GM21786 (cell line): ENCODE measurements at regions not wholly inside any gene's neighbourhood (a gene's known extent, or its start where the extent isn't known, plus 50 kb on each side); places are given as distances from the start of the nearest gene placed in this dataset.

Source experiments
- ATAC-seq: cut with Tn5 transposase; IDR thresholded peaks from one replicate; pipeline ENCODE4 v1.9.1; 2021; ENCODE audit not compliant: unreplicated experiment

- ATAC-seq: no peak
These were observed 183.5 kb upstream of the AFDN start for GRCh38 chr6:167643223-167643622.

GRCh38 chr6:167643716-167644115 lies 183.0 kb upstream of the AFDN start:
- ATAC-seq: no peak

DNA sequence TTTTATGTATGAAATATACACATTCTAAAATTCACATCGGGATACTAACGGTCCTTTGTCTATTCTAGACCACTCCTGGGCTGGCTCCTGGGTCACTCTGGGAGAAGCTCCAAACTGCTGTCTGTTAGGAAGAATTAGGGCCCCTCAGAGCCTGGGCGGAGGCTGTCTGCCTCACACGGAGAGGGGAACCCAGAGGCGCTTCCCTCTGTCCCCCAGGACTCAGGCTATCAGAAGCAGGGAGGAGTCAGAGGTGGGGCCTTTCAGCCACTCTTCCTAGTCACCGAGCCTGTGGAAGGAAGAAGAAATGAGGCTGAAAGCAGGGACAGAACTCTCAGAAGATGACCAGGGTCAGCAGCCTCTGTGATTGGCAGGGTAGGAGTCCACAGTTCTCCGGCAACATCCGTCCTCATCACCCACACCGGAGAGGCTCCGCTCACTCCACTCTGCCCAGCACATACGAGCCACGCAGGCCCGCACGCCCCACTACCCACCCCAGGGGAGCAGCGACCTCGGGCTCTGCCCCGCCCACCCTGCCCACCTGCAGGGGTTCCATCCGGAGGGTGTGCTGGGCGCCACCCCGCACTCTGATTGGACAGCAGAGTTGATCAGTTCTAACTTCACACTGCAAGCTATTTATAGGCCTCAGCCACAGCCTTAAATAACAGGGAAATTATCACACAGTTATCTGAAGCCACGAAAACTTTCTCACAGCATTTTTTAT lies 182.1 kb upstream of the AFDN start:
- ATAC-seq: no peak

GRCh38 chr6:167645368-167645767 lies 181.3 kb upstream of the AFDN start:
- no peak for ATAC-seq

DNA sequence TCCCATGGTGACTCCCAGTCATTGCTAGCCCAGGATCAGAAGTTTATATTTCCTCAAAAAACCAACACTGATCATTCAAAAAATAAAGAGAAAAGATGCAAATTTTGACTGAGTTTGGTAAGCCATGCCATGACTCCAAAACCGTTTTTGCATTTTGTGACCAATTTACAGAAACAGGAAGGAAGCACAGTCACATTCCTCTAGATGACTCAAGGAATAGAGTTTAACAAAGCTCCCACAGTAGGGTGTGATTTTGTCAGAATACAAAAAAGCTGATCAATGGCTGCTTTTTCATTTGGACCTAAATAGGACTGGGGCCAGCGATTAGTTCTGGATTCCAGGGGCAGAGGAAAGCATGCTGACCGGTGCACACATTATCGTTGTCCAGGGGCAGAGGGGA lies 179.4 kb upstream of the AFDN start:
- no peak for ATAC-seq

- ATAC-seq: no peak
These were observed 178.8 kb upstream of the AFDN start for GRCh38 chr6:167647737-167648470.

DNA sequence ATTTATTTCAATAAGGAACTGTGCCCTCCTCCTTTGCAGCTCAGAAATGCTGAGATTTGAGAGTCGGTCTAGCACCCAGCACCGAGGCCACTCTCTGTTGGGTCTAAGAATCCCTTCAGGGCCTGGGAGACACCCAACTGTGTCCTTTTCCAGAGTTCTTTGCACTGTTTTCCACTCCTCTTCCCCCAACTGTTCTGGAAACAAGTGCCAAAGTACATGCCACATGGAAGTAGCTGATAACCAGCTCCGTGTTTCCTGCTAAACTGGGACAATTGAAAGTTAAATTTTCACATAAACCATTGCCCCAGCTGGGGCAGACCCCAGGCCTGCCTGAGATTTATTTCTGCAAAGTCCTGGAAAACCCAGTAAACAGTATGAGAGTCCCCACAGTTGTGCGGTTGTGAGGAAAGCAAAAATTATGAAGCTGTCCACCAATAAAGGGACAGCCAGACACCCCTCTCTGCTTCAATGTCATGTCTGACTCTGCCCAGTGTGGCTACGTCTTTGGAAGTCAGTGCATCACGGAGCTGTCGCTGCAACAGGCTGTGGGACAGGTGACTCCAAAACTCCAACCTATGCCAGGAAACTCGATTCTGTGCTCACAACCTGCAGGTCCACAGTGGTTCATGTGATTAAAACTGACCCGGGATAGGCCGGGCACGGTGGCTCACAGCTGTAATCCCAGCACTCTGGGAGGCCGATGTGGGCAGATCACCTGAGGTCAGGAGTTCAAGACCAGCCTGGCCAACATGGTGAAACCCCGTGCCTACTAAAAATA lies 178.0 kb upstream of the AFDN start:
- ATAC-seq: no peak

- ATAC-seq: no peak
These were observed 177.2 kb upstream of the AFDN start for GRCh38 chr6:167649476-167649875.

DNA sequence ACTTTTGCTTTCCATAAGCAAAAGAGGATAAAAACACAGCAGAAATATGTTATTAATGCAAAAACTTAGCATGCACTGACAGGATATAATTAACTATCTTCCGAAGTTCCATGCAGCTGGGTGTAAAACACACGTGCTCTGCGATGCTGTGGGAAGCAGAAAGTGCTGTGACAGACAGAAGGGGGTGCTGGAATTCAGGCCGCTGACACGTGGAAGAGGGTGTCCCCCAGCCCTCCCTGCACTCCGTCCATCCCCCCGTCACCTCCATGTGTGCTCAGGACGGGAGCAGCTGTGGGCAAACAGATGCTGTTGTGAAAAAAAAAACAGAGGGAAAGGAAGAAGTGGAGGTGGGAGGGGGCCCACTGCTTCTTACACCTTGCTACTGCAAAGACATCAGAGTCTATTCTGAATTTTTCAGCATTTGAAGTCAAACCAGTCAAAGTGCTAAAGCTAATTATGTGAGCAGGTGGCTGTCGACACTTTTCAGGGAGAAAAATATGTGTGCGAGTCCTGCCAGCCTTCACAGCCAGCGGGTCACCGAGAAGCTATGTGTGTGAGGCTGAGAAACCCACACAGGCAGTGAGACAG lies 175.9 kb upstream of the AFDN start:
- ATAC-seq: no peak

DNA sequence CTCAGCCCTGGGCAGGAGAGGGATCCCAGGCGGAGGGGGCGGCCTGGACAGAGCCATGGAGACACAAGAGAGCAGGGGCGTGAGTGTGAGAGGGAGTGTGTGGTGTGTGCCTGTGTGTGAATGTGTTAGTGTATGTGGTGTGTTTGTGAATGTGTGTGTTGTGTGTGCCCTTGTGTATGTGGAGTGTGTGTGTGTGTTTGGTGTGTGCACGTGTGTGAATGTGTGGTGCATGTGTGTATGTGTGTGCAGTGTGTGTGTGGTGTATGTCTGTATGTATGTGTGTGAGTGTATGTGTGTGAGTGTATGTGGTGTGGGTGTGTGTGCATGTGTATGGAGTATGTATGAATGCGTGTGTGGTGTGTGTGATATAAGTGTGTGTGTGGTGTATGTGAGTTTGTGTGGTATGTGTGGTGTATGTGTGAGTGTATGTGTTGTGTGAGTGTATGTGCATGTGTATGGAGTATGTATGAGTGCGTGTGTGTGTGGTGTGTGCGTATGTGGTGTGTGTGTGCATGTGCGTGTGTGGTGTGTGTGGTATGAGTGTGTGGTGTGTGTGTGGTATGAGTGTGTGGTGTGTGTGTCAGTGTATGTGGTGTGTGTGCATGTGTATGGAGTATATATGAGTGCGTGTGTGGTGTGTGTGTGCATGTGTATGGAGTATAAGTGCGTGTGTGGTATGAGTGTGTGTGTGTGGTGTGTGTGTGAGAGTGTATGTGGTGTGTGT lies 175.2 kb upstream of the AFDN start:
- no peak for ATAC-seq

DNA sequence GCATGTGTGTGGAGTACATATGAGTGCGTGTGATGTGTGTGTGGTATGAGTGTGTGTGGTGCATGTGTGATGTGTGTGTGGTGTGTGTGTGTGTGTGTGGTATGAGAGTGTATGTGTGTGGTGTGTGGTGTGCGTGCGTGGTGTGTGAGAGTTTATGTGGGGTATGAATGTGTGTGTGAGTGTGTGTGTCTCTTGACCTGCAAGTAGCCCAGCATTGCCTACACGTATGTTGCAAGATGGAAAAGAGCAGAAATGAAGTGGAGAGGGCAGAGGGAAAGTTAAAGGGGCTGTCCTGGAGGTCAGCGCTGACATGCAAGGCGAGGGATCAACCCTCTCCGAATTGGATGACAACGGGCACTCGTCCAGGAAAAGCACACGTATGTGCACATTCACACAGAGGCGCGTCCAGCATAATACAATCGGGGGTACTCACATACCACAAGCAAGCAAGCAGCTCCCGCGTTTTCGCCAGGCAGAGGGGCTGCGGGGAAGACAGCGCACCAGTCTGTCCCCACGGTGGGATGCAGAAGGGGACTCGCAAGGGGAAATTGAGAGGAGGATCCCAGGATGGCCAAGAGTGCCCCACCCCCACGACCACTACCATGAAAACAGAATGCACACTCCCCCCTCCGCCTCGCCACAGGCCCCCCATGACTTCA lies 174.5 kb upstream of the AFDN start:
- ATAC-seq: no peak

DNA sequence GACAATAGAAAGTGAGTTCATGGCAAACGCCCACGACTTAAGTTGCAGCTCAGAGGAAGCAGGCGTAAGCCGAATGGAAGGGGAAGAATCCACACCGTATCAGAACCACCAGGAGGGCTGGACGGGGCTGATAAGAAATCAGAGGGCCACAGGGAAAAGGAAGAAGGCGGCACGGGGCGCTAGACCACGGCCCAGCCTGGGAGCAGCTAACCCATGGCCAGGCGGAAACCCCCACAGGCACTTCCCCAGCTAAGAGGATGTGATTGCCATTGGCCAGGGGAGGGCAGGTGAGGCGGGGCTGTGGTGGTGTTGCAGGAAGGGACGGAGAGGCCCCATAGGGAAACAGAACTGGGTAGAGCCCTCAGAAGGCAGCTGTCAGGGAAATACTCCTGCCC lies 174.0 kb upstream of the AFDN start:
- ATAC-seq: no peak

GRCh38 chr6:167653561-167653960 lies 173.2 kb upstream of the AFDN start:
- no peak for ATAC-seq

DNA sequence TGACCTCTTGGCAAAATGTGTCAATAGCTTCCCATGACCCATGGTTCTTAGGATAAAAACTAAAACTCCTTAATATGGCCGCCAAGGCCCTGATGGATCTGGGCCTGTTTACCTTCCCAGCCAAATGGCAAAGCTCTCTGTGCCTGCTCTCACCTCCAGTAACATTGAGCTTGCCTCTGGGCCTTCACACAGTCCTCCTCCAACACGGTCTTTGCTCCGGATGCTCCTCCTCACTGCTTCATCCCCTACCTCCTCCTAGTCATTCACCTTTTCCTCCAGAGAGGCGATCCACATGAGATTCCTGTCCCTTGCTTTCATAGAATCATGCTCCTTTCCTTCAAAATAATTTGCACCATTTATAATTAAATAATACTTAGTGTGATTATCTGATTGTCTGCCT lies 172.3 kb upstream of the AFDN start:
- ATAC-seq: no peak

DNA sequence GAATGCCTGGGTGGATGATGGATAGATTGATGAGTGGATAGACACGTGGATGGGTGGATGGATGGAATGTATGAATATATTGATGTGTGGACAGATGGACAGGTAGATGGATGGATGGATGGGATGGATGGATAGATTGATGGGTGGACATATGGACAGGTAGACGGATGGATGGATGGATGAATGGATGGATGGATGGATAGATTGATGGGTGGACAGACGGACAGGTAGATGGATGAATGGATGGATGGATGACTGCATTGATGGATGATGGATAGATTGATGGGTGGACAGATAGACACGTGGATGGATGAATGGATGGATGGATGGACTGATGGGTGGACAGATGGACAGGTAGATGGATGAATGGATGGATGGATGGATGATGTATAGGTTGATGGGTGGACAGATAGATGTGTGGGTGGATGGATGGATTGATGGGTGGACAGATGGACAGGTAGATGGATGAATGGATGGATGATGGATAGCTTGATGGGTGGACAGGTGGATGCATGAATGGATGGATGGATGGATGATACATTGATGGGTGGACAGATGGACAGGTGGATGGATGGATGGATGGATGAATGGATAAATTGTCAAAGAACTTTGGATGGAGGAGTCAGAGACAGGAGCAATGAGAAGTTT lies 171.4 kb upstream of the AFDN start:
- ATAC-seq: no peak

- ATAC-seq: no peak
These were observed 168.6 kb upstream of the AFDN start for GRCh38 chr6:167658106-167658505.

- ATAC-seq: no peak
These were observed 167.7 kb upstream of the AFDN start for GRCh38 chr6:167659046-167659445.

- ATAC-seq: no peak
These were observed 166.3 kb upstream of the AFDN start for GRCh38 chr6:167660424-167660823.

GRCh38 chr6:167660944-167661551 lies 165.7 kb upstream of the AFDN start:
- no peak for ATAC-seq
